ENCODE measurements at regions not wholly inside any gene's neighbourhood (a gene's known extent, or its start where the extent isn't known, plus 50 kb on each side); places are given as distances from the start of the nearest gene placed in this dataset.

GRCh38 chr5:171642894-171643293 is 142.7 kb upstream of the SMIM23 start:
- Mint-ChIP-seq H3K36me3 (ENCODE audit: insufficient read depth) (no peaks in the 10 kb centered on the region), H3K9me3 (ENCODE audit: low read depth) (no peaks in the 10 kb centered on the region), H3K4me1 (ENCODE audit: low read depth) (no peaks in the 10 kb centered on the region), H3K4me3 (ENCODE audit: low read depth) (no peak overlapping the region), H3K27me3 (peaks cover 38% of the 10 kb centered on the region), H3K27ac (no peak overlapping the region)
- TF ChIP-seq CTCF (IDR thresholded peaks at IDR 0.05; ENCODE audit: unreplicated experiment) = no peak
- no peak for DNase-seq (ENCODE audit: low spot score, unreplicated experiment)

DNA sequence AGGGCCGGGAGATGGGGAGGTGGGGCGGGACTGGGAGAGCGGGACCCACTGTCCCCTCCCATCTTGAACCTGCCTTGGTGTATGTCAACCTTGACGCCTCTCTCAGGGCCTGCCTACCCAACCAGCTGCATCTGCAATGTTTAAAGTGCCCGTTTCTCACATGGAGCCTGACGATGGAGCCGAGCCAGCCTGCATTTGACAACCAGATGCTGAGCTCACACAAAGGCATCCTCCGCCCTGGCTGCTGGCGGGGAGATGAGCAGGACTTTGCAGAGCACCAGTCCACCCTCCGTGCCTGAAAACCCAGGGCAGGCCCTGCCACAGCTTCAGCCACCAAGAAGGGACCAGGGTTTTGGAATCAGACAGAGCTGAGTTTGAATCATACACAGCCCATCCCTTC is 141.1 kb upstream of the SMIM23 start:
- Mint-ChIP-seq H3K36me3 (ENCODE audit: insufficient read depth) (no peaks in the 10 kb centered on the region), H3K4me1 (ENCODE audit: low read depth) (no peaks in the 10 kb centered on the region), H3K27ac (peak overlapping the region; percentile 45), H3K4me3 (ENCODE audit: low read depth) (no peak overlapping the region), H3K9me3 (ENCODE audit: low read depth) (no peaks in the 10 kb centered on the region), H3K27me3 (peaks cover 40% of the 10 kb centered on the region)
- DNase-seq (ENCODE audit: low spot score, unreplicated experiment) = no peak
- no peak for TF ChIP-seq CTCF (IDR thresholded peaks at IDR 0.05; ENCODE audit: unreplicated experiment)

DNA sequence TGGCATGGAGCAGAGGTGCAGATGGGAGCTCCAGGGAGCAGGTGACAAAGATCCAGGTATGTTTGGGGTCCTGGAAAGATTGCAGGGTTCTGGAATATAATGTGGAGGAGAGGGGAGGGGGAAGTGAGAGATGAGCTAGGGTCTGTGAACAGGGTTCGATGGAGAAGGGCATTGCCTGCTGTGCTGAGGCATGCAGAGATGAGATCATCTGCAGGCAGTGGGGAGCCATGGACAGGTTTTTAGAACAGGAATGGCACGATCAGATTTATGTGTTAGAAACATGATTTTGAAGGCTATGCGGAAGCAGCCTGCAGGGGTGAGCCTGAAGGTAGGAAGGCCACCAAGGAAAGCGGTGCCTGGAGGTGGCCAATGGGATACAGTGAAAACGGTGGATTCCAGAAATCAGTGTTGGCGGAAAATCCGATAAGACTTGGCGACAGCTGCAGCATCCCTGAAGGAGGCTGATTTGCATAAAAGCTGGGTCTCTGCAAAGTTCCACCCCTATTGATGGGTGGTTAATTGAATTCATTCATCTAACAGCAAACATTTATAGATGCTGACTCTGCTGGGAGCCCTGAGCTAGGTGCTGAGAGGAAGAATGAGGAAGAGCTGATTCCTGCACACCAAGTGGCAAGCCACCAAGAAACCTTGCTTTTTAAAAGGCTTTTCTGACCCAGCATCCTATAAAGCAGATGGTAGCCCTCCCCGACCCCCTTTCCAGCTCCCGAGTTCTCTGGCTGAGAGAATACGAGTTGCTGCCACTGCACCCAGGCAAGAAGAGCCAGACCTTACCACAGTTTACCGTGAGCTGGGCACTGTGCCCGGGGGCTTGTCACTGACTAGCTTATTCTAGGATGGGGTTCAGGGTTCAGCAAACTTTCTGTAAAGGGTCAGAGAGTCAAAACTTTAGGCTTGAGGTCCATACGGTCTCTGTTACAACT is 139.2 kb upstream of the SMIM23 start:
- TF ChIP-seq CTCF (IDR thresholded peaks at IDR 0.05; ENCODE audit: unreplicated experiment) = no peak
- DNase-seq (ENCODE audit: low spot score, unreplicated experiment) = no peak
- no peaks in the 10 kb centered on the region for H3K4me1 Mint-ChIP-seq (ENCODE audit: low read depth)

DNA sequence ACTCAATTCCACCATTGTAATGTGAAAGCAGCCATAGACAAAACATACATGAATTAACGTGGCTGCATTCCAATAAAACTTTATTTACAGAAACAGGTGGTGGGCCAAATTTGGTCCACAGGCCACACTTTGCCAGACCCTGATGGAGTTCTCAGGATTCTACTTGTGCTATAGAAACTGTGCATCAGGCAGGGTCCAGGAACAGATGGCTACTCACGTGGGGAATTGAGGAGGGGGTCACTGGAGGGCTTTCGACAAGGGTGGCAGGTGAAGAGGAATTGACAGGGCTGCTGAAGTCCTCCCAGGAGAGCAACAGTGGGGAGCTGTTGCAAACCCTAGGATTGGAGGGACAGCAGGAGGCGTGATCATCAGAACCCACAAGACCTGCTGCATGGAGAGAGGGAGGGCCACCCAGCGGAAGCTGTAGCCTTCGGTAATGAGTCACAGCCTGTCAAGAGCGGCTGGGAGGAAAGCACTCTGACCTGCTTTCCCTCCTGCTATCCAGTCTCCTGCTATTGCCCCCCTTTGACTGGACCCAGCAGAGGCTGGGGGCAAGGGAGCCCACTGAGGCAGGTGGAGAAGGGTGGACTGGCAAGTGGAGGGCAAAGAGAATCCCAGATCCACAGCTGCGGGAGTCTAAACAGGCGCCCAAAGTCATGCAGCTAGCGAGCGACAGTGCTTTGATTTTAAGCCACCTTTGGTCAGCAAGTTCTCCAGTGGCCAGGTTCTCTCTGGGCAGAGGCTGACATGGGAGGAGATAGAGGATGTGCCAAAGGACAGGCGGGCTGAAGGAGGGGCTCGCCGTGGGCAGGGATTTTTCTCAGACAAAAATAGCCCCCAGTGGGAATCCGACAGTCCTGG is 138.3 kb upstream of the SMIM23 start:
- DNase-seq (ENCODE audit: low spot score, unreplicated experiment) = no peak
- no peak for TF ChIP-seq CTCF (IDR thresholded peaks at IDR 0.05; ENCODE audit: unreplicated experiment)
- no peaks in the 10 kb centered on the region for H3K4me1 Mint-ChIP-seq (ENCODE audit: low read depth)
- no peaks in the 10 kb centered on the region for H3K36me3 Mint-ChIP-seq (ENCODE audit: insufficient read depth)
- no peak overlapping the region for H3K4me3 Mint-ChIP-seq (ENCODE audit: low read depth)
- peaks cover 35% of the 10 kb centered on the region for H3K27me3 Mint-ChIP-seq
- peak overlapping the region; percentile 7 for H3K27ac Mint-ChIP-seq
- no peaks in the 10 kb centered on the region for H3K9me3 Mint-ChIP-seq (ENCODE audit: low read depth)

More for the DNA sequence above, 139.2 kb upstream of the SMIM23 start:
- no peaks in the 10 kb centered on the region for H3K9me3 Mint-ChIP-seq (ENCODE audit: low read depth)
- no peak overlapping the region for H3K4me3 Mint-ChIP-seq (ENCODE audit: low read depth)
- no peak overlapping the region for H3K27ac Mint-ChIP-seq
- H3K27me3 Mint-ChIP-seq = peaks cover 35% of the 10 kb centered on the region
- H3K36me3 Mint-ChIP-seq (ENCODE audit: insufficient read depth) = no peaks in the 10 kb centered on the region

GRCh38 chr5:171647904-171648260 is 137.7 kb upstream of the SMIM23 start:
- Mint-ChIP-seq H3K4me3 (ENCODE audit: low read depth) (no peak overlapping the region), H3K27me3 (peaks cover 33% of the 10 kb centered on the region), H3K4me1 (ENCODE audit: low read depth) (no peaks in the 10 kb centered on the region), H3K9me3 (ENCODE audit: low read depth) (no peaks in the 10 kb centered on the region), H3K36me3 (ENCODE audit: insufficient read depth) (no peaks in the 10 kb centered on the region), H3K27ac (no peak overlapping the region)
- no peak for DNase-seq (ENCODE audit: low spot score, unreplicated experiment)
- TF ChIP-seq CTCF (IDR thresholded peaks at IDR 0.05; ENCODE audit: unreplicated experiment) = no peak
